MCF 10A (cell line): ENCODE measurements at regions not wholly inside any gene's neighbourhood (a gene's known extent, or its start where the extent isn't known, plus 50 kb on each side); places are given as distances from the start of the nearest gene placed in this dataset.
"Not testable (repeated sequence)": the region's sequence is repeated elsewhere in the genome, so short reads cannot be mapped to it uniquely, and the experiment has no call there.

ENCODE experiments used
- BruUV-seq: library from RNA; stranded (reverse); fragments of 400-500 nt; replicated peaks from 2 replicates; lab custom pipeline; 2021; lab: Mats Ljungman, UMichigan
- CTCF ChIA-PET: fragments of 300-600 bp; sonication (Branson Sonifier 250); formaldehyde crosslinking; extraction: SDS; loops from one replicate; lab custom pipeline; 2021; ENCODE audit warnings: antibody characterized with exemption, inconsistent platforms; lab: Yijun Ruan, JAX
- POLR2A ChIA-PET: fragments of 300-600, 350-650 bp; sonication (Branson Sonifier 250); formaldehyde crosslinking; extraction: SDS; loops from one replicate; lab custom pipeline; 2020; ENCODE audit warnings: antibody characterized with exemption, inconsistent platforms; lab: Yijun Ruan, JAX
- DNase-seq: peaks from one replicate; pipeline ENCODE4 v3.0.0-alpha.2; 2018; ENCODE audit not compliant: unreplicated experiment
- H3K27ac Mint-ChIP-seq: one replicate; pipeline ENCODE4 v1.8.0; 2022; ENCODE audit warnings: mild to moderate bottlenecking, low read depth, mixed read lengths; ENCODE audit not compliant: unreplicated experiment
- H3K27me3 Mint-ChIP-seq: one replicate; pipeline ENCODE4 v1.8.0; 2022; ENCODE audit warnings: mixed read lengths; ENCODE audit not compliant: insufficient read depth, unreplicated experiment
- H3K36me3 Mint-ChIP-seq: one replicate; pipeline ENCODE4 v1.8.0; 2022; ENCODE audit warnings: mild to moderate bottlenecking, moderate library complexity, mixed read lengths; ENCODE audit not compliant: insufficient read depth, unreplicated experiment
- H3K4me1 Mint-ChIP-seq: one replicate; pipeline ENCODE4 v1.8.0; 2022; ENCODE audit warnings: mixed read lengths; ENCODE audit not compliant: insufficient read depth, unreplicated experiment
- H3K4me3 Mint-ChIP-seq: one replicate; pipeline ENCODE4 v1.8.0; 2022; ENCODE audit warnings: mild to moderate bottlenecking, moderate library complexity, mixed read lengths; ENCODE audit not compliant: unreplicated experiment
- H3K9me3 Mint-ChIP-seq: one replicate; pipeline ENCODE4 v1.8.0; 2022; ENCODE audit warnings: mixed read lengths; ENCODE audit not compliant: unreplicated experiment
- intact Hi-C: fragments of 100-400 bp; cut with micrococcal nuclease; formaldehyde crosslinking; loops from 2 replicates; pipeline ENCODE4 v1.14.1; 2022
- TF ChIP-seq, protein P1 (sequence below): fragments of 200-600 bp; IDR thresholded peaks from one replicate; pipeline ENCODE4 v1.8.0; 2022; ENCODE audit warnings: antibody characterized with exemption, mild to moderate bottlenecking; ENCODE audit not compliant: unreplicated experiment

DNA sequence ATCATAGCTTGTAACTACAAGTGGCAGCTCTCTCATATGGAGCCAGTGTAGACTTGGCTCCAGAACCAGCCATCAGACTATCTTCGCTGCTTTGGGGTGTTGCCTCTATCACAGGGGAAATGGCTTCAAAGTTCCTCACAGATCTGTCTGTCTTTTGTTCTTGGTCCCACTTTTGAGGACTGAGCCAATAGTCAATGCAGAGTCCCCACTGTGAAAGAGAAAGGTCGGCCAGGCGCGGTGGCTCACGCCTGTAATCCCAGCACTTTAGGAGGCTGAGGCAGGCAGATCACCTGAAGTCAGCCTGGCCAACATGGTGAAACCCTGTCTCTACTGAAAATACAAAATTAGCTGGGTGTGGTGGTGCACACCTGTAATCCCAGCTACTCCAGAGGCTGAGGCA lies 86.9 kb upstream of the FZD7 start:
- intact Hi-C loops, BruUV-seq, H3K36me3 Mint-ChIP-seq, H3K4me3 Mint-ChIP-seq, H3K9me3 Mint-ChIP-seq, DNase-seq, CTCF ChIA-PET, H3K4me1 Mint-ChIP-seq, POLR2A ChIA-PET, H3K27ac Mint-ChIP-seq: not testable (repeated sequence)
- peaks cover 11% of the 10 kb centered on the region for H3K27me3 Mint-ChIP-seq

GRCh38 chr2:201947287-201947686 lies 86.4 kb upstream of the FZD7 start:
- CTCF ChIA-PET = no interaction called here
- Mint-ChIP-seq H3K4me3 (no peak overlapping the region), H3K36me3 (no peaks in the 10 kb centered on the region), H3K27me3 (peaks cover 7% of the 10 kb centered on the region), H3K27ac (no peak overlapping the region), H3K4me1 (no peaks in the 10 kb centered on the region), H3K9me3 (no peaks in the 10 kb centered on the region)
- no TSS peak for BruUV-seq
- intact Hi-C loops = no loop called here
- no peak for DNase-seq
- TF ChIP-seq, protein P1, sequence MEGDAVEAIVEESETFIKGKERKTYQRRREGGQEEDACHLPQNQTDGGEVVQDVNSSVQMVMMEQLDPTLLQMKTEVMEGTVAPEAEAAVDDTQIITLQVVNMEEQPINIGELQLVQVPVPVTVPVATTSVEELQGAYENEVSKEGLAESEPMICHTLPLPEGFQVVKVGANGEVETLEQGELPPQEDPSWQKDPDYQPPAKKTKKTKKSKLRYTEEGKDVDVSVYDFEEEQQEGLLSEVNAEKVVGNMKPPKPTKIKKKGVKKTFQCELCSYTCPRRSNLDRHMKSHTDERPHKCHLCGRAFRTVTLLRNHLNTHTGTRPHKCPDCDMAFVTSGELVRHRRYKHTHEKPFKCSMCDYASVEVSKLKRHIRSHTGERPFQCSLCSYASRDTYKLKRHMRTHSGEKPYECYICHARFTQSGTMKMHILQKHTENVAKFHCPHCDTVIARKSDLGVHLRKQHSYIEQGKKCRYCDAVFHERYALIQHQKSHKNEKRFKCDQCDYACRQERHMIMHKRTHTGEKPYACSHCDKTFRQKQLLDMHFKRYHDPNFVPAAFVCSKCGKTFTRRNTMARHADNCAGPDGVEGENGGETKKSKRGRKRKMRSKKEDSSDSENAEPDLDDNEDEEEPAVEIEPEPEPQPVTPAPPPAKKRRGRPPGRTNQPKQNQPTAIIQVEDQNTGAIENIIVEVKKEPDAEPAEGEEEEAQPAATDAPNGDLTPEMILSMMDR = no peak
- POLR2A ChIA-PET = no interaction called here

GRCh38 chr2:201949181-201949926 lies 84.3 kb upstream of the FZD7 start:
- ChIA-PET POLR2A (interaction anchor here (0.6 kb wide), 1 partner anchor 54 kb away, joined by 3 read pairs; no protein-coding TSS in a partner anchor), CTCF (interaction anchor here (0.6 to 1.0 kb wide), 2 partner anchors 89 to 695 kb away, joined by 3 to 5 read pairs; no protein-coding TSS in a partner anchor)
- intact Hi-C loops = no loop called here
- no peak overlapping the region for H3K27ac Mint-ChIP-seq
- DNase-seq = no peak
- H3K36me3 Mint-ChIP-seq = no peaks in the 10 kb centered on the region
- no peaks in the 10 kb centered on the region for H3K27me3 Mint-ChIP-seq
- H3K4me1 Mint-ChIP-seq = no peaks in the 10 kb centered on the region
- H3K9me3 Mint-ChIP-seq = no peaks in the 10 kb centered on the region
- no TSS peak for BruUV-seq
- H3K4me3 Mint-ChIP-seq = no peak overlapping the region
- TF ChIP-seq, protein P1 = no peak

DNA sequence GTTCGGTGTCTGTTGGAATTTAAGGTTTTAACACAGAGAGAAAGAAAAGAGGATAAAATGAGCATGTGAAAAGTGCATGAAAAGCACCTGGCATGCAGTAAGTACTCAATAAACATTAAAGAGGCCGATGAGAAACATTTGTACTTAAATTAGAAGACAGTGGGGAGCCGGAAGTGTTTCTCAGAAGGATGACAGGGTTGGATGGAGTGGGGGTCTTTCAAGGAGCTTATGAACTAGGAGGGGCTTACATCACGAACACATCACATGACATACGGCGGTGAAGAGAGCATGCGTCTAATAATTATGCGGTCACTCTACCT lies 83.8 kb upstream of the FZD7 start:
- Mint-ChIP-seq H3K4me3 (no peak overlapping the region), H3K4me1 (no peaks in the 10 kb centered on the region), H3K27me3 (peaks cover 3% of the 10 kb centered on the region), H3K9me3 (no peaks in the 10 kb centered on the region), H3K27ac (no peak overlapping the region), H3K36me3 (no peaks in the 10 kb centered on the region)
- no peak for DNase-seq
- intact Hi-C loops = no loop called here
- TF ChIP-seq, protein P1 = no peak
- ChIA-PET POLR2A (interaction anchor here (0.9 kb wide), 1 partner anchor 31 kb away, joined by 3 read pairs; no protein-coding TSS in a partner anchor), CTCF (interaction anchor here (1.0 kb wide), 1 partner anchor 89 kb away, joined by 5 read pairs; no protein-coding TSS in a partner anchor)
- no TSS peak for BruUV-seq
